NCI-H2081 treated with DMSO at 0.1 percent for 48 hours (cell line): ENCODE measurements at regions not wholly inside any gene's neighbourhood (a gene's known extent, or its start where the extent isn't known, plus 50 kb on each side); places are given as distances from the start of the nearest gene placed in this dataset.
"Not testable (repeated sequence)": the region's sequence is repeated elsewhere in the genome, so short reads cannot be mapped to it uniquely, and the experiment has no call there.

Experiments
- DNase-seq: peaks from one replicate; lab custom pipeline; 2025; lab: John Stamatoyannopoulos, UW

- DNase-seq, result no peak
Observed at GRCh38 chr13:100811928-100812327, 137.3 kb upstream of the TMTC4 start.

- no peak for DNase-seq
Observed at GRCh38 chr13:100811024-100811865, 136.7 kb upstream of the TMTC4 start.

GRCh38 chr13:100810481-100810880 lies 135.9 kb upstream of the TMTC4 start:
- no peak for DNase-seq

GRCh38 chr13:100809856-100810255 lies 135.3 kb upstream of the TMTC4 start:
- no peak for DNase-seq

- no peak for DNase-seq
Observed at GRCh38 chr13:100809129-100809390, 134.5 kb upstream of the TMTC4 start.

GRCh38 chr13:100808330-100809128 lies 133.9 kb upstream of the TMTC4 start:
- no peak for DNase-seq

- DNase-seq, result no peak
Observed at GRCh38 chr13:100803091-100803490, 128.5 kb upstream of the TMTC4 start.

GRCh38 chr13:100800283-100800875 lies 125.8 kb upstream of the TMTC4 start:
- no peak for DNase-seq

GRCh38 chr13:100798739-100799361 lies 124.3 kb upstream of the TMTC4 start:
- no peak for DNase-seq

GRCh38 chr13:100797921-100798320 lies 123.3 kb upstream of the TMTC4 start:
- DNase-seq, result no peak

GRCh38 chr13:100796463-100796862 lies 121.9 kb upstream of the TMTC4 start:
- no peak for DNase-seq

- no peak for DNase-seq
Observed at GRCh38 chr13:100794575-100794974, 120.0 kb upstream of the TMTC4 start.

- no peak for DNase-seq
Observed at GRCh38 chr13:100790405-100790804, 115.8 kb upstream of the TMTC4 start.

- DNase-seq, result no peak
Observed at GRCh38 chr13:100789968-100790367, 115.4 kb upstream of the TMTC4 start.

- DNase-seq, result no peak
Observed at GRCh38 chr13:100789481-100789880, 114.9 kb upstream of the TMTC4 start.

- DNase-seq, result no peak
Observed at GRCh38 chr13:100789025-100789424, 114.4 kb upstream of the TMTC4 start.

GRCh38 chr13:100788540-100788939 lies 113.9 kb upstream of the TMTC4 start:
- DNase-seq, result no peak

- no peak for DNase-seq
Observed at GRCh38 chr13:100787899-100788298, 113.3 kb upstream of the TMTC4 start.

GRCh38 chr13:100776686-100777085 lies 102.1 kb upstream of the TMTC4 start:
- not testable (repeated sequence) for DNase-seq

- DNase-seq, result no peak
Observed at GRCh38 chr13:100773923-100774663, 99.5 kb upstream of the TMTC4 start.

GRCh38 chr13:100773429-100773828 lies 98.8 kb upstream of the TMTC4 start:
- no peak for DNase-seq

GRCh38 chr13:100767192-100767591 lies 92.6 kb upstream of the TMTC4 start:
- no peak for DNase-seq
